Coronary artery (tissue), 2 donors: ENCODE measurements at regions not wholly inside any gene's neighbourhood (a gene's known extent, or its start where the extent isn't known, plus 50 kb on each side); places are given as distances from the start of the nearest gene placed in this dataset.

Source experiments
- DNase-seq: peaks from one replicate; pipeline ENCODE4 v3.0.0-alpha.2; 2017; ENCODE audit warnings: low spot score
- H3K27ac ChIP-seq, 2 donors: fragments of 200-600 bp; sonication (generic); one replicate each; pipeline ENCODE4 v1.5.1; 2016 to 2019
- H3K4me3 ChIP-seq: fragments of 200-600 bp; sonication (generic); 2 replicates; pipeline ENCODE4 v1.5.1; 2016; ENCODE audit warnings: mild to moderate bottlenecking, moderate library complexity
- TF ChIP-seq, protein P1 (sequence below): fragments of 200-600 bp; sonication (generic); IDR thresholded peaks from one replicate; pipeline ENCODE4 v1.5.1; 2019; ENCODE audit warnings: antibody characterized with exemption

DNA sequence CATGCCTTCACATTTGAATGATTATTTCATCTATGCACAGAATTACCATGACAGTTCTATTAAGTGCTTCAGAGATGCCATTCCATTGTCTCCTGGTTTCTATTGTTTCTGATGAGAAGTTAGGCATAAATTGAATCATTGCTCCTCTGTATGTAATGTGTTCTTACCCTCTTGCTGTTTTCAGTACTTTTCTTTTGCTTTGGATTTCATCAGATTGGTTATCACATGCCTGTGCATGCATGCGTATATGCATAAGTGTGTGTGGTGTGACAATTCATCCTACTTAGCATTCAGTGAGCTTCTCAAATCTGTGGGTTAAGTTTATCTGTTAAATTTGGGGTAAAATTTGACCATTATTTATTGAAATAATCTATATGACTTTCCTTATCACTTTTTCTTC, 263.3 kb upstream of the RND3 start:
- Histone ChIP-seq H3K27ac (no peak overlapping the region), H3K4me3 (no peak overlapping the region)
- no peak for DNase-seq
- TF ChIP-seq, protein P1, sequence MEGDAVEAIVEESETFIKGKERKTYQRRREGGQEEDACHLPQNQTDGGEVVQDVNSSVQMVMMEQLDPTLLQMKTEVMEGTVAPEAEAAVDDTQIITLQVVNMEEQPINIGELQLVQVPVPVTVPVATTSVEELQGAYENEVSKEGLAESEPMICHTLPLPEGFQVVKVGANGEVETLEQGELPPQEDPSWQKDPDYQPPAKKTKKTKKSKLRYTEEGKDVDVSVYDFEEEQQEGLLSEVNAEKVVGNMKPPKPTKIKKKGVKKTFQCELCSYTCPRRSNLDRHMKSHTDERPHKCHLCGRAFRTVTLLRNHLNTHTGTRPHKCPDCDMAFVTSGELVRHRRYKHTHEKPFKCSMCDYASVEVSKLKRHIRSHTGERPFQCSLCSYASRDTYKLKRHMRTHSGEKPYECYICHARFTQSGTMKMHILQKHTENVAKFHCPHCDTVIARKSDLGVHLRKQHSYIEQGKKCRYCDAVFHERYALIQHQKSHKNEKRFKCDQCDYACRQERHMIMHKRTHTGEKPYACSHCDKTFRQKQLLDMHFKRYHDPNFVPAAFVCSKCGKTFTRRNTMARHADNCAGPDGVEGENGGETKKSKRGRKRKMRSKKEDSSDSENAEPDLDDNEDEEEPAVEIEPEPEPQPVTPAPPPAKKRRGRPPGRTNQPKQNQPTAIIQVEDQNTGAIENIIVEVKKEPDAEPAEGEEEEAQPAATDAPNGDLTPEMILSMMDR: no peak

- H3K27ac ChIP-seq: no peak overlapping the region
- no peak overlapping the region for H3K4me3 ChIP-seq
- DNase-seq: no peak
- TF ChIP-seq, protein P1: no peak
These were observed 254.6 kb upstream of the RND3 start for GRCh38 chr2:150742094-150742493.

GRCh38 chr2:150735894-150736498, 248.5 kb upstream of the RND3 start:
- Histone ChIP-seq H3K27ac (no peak overlapping the region), H3K4me3 (no peak overlapping the region)
- TF ChIP-seq, protein P1: no peak
- no peak for DNase-seq

GRCh38 chr2:150733051-150733618, 245.7 kb upstream of the RND3 start:
- no peak overlapping the region for H3K27ac ChIP-seq
- TF ChIP-seq, protein P1: no peak
- no peak for DNase-seq
- no peak overlapping the region for H3K4me3 ChIP-seq

DNA sequence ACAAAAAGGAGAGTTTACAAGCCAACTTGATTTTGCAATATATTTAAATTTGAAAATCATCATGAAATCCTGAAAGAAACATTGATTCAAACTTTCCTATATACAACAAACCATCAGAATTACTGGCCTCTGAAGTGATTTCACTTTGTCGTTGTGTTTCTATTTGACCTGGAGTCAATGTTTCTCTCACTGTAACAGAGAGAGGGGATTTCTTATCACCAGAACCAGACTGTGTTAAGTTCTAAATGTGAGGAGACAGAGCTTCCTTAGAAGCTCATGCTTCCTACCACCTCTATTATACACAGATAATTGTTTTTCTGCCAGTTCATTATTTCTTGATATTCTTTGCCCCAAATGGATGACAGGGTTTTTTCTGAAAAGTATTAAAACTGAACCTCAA, 245.0 kb upstream of the RND3 start:
- no peak overlapping the region for H3K27ac ChIP-seq
- DNase-seq: no peak
- no peak overlapping the region for H3K4me3 ChIP-seq
- TF ChIP-seq, protein P1: no peak

DNA sequence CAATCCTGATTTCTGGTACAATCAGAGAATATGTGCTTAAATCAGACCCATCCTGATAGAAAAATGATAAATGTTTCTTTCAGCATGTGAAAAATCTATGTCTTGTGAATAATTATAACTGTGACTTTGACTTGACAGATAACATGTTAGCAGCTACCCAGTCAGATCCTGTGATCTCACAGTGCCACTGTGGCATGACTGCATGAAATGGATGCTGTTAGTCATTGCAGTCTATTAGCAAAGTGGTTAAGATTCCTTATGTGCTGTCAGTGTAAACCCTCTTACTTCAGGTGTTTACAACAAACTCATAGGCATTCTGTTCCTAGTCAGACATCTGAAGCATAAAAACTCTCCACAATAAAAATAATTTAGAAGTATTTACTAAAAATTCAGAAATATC, 244.6 kb upstream of the RND3 start:
- TF ChIP-seq, protein P1: no peak
- no peak overlapping the region for H3K27ac ChIP-seq
- no peak overlapping the region for H3K4me3 ChIP-seq
- no peak for DNase-seq

DNA sequence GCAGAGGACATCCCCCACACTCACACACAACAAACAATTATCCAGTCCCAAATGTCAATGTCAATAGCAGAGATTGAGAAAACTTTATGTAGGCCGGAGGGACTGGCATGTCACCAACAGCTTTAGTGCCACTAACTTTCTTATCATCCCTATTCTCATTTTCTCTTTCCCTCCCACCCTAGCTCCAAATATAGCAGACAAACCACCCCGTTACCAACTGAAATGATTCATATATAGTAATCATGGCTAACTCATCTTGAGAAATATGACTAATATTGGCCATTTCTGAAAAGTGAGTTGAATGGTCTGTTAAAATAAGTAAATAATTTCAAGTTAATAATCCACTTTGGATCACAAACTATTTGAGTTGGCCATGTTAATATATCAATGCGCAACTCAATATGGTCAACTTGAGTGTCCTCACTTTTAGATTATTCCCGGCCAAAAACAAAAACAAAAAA, 242.1 kb upstream of the RND3 start:
- TF ChIP-seq, protein P1: no peak
- no peak for DNase-seq
- Histone ChIP-seq H3K27ac (no peak overlapping the region), H3K4me3 (no peak overlapping the region)
